Cardiac fibroblast (primary cell): ENCODE measurements at regions not wholly inside any gene's neighbourhood (a gene's known extent, or its start where the extent isn't known, plus 50 kb on each side); places are given as distances from the start of the nearest gene placed in this dataset.

Experiments
- DNase-seq, 2 donors: peaks; one replicate each; pipeline versions ENCODE4 v3.0.0 to v3.0.0-alpha.2; 2010; ENCODE audit warnings: low read depth in 2 of 2
- H3K4me3 ChIP-seq, 2 donors: replicated peaks in 1 of 2; 1 replicate in 1 of 2; 2 replicates in 1 of 2; pipeline ENCODE4 v1.5.1; 2011; ENCODE audit warnings: low read depth in 2 of 2, low read length in 2 of 2, mild to moderate bottlenecking in 2 of 2, moderate library complexity in 1 of 2
- CTCF ChIP-seq: IDR thresholded peaks from one replicate; pipeline ENCODE4 v1.5.1; 2011; ENCODE audit warnings: low read depth, mild to moderate bottlenecking, low read length, inconsistent platforms

- TF ChIP-seq CTCF, result no peak
- H3K4me3 ChIP-seq, result no peak overlapping the region
- DNase-seq, result peak in 1 of 2 donors; percentile 2
Measured at GRCh38 chr7:53800746-53801145, 741.4 kb upstream of the VSTM2A start.

DNA sequence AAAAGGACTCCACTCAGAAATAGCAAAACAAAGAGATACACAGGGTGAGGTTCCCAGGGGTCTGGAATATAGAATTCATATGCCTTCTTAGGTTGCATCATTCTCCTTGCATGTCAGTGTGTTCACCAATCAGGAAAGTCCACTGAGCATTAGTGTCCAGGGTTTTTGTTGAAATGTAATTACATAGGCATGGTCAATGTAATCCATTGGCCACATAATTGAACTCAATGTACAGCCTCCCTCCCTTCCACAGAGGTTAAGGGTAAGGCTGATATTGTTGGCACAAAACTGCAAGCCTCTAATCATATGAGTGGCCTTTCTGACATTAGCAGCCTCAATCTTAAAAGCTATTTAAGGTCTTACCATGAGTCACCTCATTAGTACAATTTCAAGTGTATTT is 736.1 kb upstream of the VSTM2A start:
- no peak for TF ChIP-seq CTCF
- DNase-seq, result no peak

DNA sequence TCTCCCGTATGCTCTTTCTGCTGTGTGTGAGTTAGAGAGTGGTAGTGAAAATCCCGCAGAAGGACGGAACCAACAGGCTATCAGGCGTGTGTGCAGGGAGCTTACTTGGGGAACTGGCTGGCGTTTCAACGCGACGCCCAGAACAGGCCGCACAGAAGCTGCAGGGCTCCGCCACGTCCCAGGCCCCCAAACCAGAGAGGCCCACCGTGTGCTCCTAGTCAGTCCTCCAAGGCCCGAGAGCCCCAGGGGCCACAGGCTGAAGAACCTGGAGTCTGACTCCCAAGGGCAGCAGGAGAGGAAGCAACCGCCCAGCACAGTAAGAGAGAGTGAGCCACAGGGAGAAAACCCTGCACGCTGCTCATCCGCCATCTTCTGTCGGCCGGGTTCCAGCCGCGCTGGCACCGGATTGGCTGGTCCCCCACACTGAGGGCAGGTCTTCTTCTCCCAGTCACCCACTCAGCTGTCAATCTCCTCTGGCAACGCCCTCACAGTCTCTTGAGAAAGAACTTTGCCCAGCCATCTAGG is 730.6 kb upstream of the VSTM2A start:
- H3K4me3 ChIP-seq, result peak overlapping the region in 1 of 2 donors; percentile 13
- peak in 1 of 2 donors; percentile 19 for DNase-seq
- TF ChIP-seq CTCF, result no peak

More for the DNA sequence above, 736.1 kb upstream of the VSTM2A start:
- no peak overlapping the region for H3K4me3 ChIP-seq

DNA sequence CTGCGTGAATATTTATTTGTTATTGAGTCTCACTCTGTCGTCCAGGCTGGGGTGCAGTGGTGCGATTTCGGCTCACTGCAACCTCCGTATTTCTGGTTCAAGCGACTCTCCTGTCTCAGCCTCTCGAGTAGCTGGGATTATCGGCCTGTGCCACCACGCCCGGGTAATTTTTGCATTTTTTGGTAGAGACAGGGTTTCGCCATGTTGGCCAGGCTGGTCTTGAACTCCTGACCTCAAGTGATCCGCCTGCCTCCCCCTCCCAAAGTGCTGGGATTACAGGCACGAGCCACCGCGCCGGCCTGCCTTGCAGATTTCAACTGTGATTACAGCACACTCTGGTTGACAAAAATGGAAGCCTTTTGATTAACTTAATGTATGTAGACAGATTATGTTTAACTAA is 730.0 kb upstream of the VSTM2A start:
- DNase-seq, result no peak
- no peak for TF ChIP-seq CTCF
- no peak overlapping the region for H3K4me3 ChIP-seq

- no peak for DNase-seq
- no peak for TF ChIP-seq CTCF
- H3K4me3 ChIP-seq, result no peak overlapping the region
Measured at GRCh38 chr7:53835301-53835700, 706.9 kb upstream of the VSTM2A start.

GRCh38 chr7:53877688-53878087 is 664.5 kb upstream of the VSTM2A start:
- TF ChIP-seq CTCF, result no peak
- no peak for DNase-seq

More at GRCh38 chr7:53877688-53878087, 664.5 kb upstream of the VSTM2A start:
- H3K4me3 ChIP-seq, result no peak overlapping the region
